ENCODE measurements at regions not wholly inside any gene's neighbourhood (a gene's known extent, or its start where the extent isn't known, plus 50 kb on each side); places are given as distances from the start of the nearest gene placed in this dataset.

DNA sequence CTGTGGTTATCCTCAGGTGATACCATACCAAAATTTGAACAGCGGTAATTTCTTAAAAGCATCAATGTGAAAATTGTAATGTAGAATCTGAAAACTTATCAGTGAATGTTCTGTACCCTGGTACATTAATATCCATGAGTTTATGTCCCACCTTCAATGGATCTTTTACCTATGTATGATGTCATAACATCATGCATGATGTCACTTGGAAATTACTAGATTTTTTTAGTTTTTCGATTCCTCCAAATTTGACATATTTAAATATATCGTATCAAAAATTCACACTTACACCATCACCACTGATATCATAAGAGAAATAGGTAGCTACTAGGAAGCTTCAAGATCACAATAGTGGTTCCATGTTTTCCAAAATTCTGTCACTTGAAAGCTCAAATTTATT is 95.0 kb upstream of the AKR1E2 start:
- no peak for DNase-seq

DNA sequence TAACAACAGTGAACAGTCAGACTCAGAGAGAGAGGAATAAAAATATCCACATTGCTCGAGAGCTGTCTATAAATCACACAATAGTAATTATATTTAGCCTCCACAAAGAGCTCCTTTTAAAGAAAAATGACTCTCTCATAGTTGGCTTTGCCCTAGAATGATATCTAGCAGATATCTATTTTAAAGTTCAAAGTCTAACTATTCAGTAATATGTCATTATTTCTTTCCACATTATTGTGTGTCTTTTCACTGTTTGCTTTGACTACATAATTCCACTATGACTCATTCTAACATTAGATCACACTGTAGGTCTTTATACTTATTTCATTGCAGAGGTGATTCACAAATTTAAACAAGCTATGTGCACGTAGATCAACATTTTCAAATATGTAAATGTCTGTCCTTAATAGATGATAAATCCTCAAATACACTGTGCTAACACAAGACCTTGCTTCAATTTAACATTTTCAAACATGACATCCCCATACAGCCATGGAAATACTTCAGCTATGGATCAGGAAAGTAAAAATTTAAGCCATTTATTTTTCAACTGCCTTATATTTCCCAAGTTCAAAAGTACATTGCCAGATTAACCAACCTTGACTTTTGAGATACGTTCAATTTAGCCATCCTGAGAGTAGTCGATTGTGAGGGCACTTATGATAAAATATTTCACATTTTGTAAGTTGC is 99.9 kb upstream of the AKR1E2 start:
- DNase-seq = peak; percentile 83

GRCh38 chr10:4723860-4724259 is 102.1 kb upstream of the AKR1E2 start:
- no peak for DNase-seq

GRCh38 chr10:4721999-4722753 is 103.8 kb upstream of the AKR1E2 start:
- peak; percentile 81 for DNase-seq

- no peak for DNase-seq
Measured at GRCh38 chr10:4720463-4720862, 105.5 kb upstream of the AKR1E2 start.

DNA sequence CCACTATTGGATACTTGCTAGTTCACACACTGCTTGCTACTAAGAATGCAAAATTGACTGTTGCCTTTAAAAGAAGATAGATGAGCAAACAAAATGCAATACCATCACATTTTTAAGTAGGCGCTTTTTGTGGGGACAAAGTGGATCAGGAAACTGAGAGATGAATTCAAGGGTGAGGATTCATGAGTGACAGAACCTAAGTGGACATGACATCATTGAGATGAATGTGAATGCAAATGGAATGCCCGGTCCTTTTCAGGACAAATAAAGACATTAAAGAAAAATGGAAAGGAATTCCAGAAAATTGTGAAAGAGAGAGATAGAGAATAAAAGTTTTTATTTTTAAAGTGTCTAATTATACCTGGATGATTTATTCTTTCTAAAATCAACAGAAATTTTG is 106.3 kb upstream of the AKR1E2 start:
- DNase-seq = no peak

DNA sequence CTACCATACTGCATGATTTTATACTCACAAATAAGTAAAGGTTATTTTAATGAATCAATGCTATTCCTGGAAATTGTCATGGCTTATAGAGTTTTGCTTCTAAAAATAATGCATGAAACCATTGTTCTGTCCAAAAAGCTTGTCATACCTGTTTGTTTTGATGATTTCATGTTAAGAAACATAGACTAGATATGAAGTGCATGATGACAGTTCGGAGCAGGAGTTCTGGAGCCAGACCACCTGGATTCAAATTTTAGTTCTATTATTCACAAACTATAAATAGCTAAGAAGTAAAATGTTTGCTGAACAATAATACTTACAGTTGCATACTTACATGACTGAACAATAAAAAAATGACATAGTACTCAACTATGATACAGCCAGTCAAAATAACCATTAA is 107.0 kb upstream of the AKR1E2 start:
- DNase-seq = no peak

DNA sequence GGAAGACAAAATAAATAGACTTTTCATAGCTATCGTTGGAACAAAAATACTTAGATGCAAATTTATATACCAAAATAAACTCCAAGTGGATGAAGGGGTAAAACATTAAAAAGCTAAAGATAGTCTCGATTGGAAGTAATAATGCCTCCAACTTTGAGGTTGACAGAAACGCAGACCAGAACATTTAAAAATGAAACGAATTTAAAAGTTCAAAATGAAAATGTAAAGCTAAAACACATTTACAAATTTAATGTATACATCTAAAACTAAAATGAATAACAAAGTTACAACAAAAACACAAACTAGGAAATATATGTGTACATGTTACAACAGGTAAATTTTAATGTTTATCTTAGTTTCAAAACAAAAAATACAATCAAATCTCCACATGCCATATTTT is 107.5 kb upstream of the AKR1E2 start:
- DNase-seq = no peak

GRCh38 chr10:4717670-4718069 is 108.3 kb upstream of the AKR1E2 start:
- DNase-seq = no peak

GRCh38 chr10:4710858-4711257 is 115.1 kb upstream of the AKR1E2 start:
- DNase-seq = no peak

- DNase-seq = no peak
Measured at GRCh38 chr10:4708123-4708759, 117.8 kb upstream of the AKR1E2 start.

DNA sequence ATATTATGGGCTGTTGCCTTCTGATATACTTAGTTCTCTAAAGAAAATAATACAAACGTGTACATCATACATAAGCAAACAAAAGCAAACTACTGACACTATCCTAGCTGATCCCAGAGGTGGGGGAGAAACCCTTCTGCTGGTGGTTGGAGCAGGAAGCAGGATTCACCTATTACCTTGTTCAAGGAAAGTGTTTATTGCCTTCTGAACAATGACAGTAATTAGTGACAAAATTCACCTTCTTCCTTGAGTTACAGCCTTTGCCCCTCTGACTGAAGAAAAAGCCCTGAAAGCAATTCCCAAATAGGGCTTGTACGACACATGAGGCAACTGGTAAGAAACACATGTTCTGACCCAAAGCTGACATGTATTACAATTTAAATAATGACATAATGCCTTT is 118.8 kb upstream of the AKR1E2 start:
- DNase-seq = no peak

DNA sequence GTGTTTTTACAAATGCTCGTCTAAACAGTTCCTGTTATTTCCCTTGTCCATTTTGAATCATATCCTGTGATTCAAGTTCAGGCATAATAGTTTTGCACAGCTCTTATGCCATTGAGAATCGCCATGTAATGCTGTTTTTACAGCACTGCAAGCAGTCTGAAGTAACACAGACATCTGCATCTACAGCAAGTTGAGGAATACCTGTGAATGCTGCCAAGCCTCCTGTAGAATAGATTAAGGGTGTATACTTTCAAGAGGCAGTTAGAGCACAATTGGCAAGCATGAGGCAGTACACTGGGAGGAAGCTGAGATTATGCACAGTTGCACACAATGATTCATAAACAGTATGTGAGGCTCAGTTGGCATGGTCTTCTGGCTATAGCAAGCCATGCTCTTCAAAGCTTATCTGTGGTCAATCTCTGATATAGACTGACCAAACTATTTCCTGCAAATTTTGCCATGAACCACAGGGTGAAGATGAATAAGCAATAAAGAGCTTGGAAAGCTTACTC is 121.9 kb upstream of the AKR1E2 start:
- DNase-seq = peak; percentile 74

DNA sequence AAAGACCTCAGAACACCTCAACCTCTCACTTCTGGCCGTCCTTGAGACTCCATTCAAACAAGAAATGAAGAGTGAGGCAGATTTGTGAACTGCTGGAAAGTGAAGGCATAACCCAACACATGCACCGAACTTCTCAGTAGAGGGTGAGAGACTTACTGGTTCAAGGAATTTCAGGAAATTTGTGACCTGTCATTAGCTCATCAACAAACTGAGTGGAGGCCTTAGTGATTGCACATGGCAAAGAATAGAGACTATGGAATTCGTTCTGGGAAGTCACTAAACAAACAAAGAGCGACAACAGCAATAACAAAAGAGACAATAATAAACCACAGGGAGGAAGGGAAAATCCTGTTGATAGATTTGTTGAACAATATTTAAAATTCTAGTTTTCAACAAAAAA is 125.0 kb upstream of the AKR1E2 start:
- peak; percentile 20 for DNase-seq

GRCh38 chr10:4699950-4700730 is 125.9 kb upstream of the AKR1E2 start:
- no peak for DNase-seq

DNA sequence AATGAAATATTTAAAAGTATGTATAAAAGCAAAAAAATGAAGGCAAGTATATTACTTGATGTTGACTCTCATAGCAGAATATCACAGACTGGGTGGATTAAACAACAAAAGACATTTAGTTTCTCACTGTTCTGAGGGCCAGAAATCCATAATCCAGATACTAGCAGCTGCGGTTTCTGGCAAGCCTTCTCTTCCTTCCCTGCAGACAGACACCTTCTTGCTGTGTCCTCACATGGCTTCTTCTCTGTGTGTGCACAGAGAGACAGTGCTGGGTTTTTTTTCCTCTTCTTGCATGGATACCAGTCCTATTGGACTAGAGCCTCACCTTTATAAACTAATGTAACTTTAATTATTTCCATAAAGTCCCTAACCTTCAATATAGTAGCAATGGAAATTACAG is 127.9 kb upstream of the AKR1E2 start:
- DNase-seq = no peak

GRCh38 chr10:4696186-4696585 is 129.8 kb upstream of the AKR1E2 start:
- no peak for DNase-seq

DNA sequence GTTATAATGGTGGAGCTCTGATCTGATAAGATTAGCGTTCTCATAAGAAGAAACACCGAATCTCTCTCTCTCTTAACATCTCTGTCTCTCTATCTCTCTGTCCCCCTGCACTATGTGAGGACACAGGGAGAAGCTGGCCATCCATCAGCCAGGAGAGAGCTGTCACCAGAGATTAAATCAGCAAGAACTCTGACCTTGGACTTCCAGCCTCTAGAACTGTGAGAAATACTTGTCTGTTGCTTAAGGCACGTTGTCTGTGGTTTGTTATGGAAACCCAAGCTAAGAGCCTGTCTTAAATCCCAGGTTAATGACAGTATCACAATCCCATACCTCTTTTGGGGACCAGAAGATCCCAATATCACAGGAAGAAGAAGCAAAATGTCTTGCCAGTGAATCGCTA is 132.0 kb upstream of the AKR1E2 start:
- no peak for DNase-seq

DNA sequence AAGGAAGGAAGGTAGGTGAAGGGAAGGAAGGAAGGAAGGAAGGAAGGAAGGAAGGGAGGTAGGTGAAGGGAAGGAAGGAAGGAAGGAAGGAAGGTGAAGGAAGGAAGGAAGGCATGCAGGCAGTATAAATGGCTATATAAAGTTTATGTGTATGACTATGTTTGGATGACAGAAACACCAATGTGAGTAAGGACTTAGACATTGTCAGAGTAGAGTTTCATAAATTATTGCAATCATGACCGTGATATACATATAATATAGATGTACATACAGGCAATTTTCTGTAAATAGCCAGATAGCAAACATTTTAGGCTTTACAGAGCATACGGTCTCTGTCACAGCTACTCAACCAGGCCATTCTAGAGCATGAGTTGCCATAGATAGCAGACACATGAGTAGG is 133.8 kb upstream of the AKR1E2 start:
- DNase-seq = no peak

DNA sequence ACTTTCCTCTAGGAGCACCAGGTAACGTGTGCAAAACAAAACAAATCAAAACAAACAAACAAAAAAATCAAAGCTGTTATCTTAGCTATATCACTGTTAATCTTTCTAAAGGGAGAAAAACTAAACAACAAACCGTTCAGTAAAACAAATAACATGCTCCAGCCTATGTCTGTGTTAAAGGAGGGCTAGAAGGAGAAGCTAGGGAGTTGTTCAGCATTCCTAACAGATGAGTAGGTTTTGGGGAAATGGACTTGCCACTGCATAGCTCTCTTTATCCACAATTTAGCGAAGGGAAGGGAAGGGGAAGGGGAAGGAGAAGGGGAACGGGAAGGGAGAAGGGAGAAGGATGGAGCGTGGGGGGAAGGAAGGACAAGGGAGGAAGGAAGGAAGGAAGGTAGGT is 134.2 kb upstream of the AKR1E2 start:
- peak; percentile 56 for DNase-seq

- no peak for DNase-seq
Measured at GRCh38 chr10:4691301-4691700, 134.7 kb upstream of the AKR1E2 start.

GRCh38 chr10:4688601-4689000 is 137.4 kb upstream of the AKR1E2 start:
- DNase-seq = no peak

GRCh38 chr10:4688168-4688567 is 137.8 kb upstream of the AKR1E2 start:
- DNase-seq = no peak

All from fibroblast of skin of scalp (primary cell).